ENCODE measurements at regions not wholly inside any gene's neighbourhood (a gene's known extent, or its start where the extent isn't known, plus 50 kb on each side); places are given as distances from the start of the nearest gene placed in this dataset.
"Not testable (repeated sequence)": the region's sequence is repeated elsewhere in the genome, so short reads cannot be mapped to it uniquely, and the experiment has no call there.

DNA sequence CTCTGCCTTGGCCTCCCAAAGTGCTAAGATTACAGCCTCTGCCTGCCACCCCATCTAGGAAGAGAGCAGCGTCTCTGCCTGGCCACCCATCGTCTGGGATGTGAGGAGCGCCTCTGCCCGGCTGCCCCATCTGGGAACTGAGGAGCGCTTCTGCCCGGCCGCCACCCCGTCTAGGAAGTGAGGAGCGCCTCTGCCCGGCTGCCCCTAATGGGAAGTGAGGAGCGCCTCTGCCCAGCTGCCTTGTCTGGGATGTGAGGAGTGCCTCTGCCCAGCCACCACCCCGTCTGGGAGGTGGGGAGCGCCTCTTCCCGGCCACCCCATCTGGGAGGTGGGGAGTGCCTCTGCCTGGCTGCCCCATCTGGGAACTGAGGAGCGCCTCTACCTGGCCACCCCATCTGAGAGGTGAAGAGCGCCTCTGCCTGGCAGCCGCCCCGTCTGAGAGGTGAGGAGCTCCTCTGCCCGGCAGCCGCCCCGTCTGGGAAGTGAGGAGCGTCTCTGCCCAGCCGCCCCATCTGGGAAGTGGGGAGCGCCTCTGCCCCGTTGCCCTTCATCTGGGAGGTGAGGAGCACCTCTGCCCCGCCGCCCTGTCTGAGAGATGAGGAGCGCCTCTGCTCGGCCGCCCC, 481.0 kb upstream of the GNPDA2 start:
- ATAC-seq; DNase-seq (ENCODE audit: missing footprints); intact Hi-C loops (cut with DNase I): not testable (repeated sequence)

DNA sequence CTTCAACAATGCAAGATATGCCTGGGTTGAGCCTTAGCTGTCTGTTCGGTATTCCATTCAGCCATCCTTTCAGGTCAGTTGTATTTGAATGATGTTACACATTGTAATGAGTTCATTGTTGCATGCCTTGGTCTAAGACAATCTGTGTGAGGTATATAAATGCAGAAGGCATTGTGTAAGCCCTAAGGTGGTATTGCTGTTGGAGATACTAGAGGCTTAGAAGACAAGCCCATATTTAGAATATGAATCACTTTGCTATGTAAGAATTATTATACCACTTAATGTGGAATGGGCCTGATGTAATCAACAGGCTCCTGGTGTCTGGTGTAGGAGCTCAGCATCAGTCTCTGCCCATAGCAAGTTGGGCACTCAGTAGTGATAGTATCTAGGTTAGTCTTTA, 473.4 kb upstream of the GNPDA2 start:
- ATAC-seq, result no peak
- intact Hi-C loops (cut with DNase I), result no loop called here

GRCh38 chr4:45188501-45188900, 462.1 kb upstream of the GNPDA2 start:
- intact Hi-C loops (cut with DNase I), result no loop called here
- ATAC-seq, result no peak

More for the DNA sequence above, 473.4 kb upstream of the GNPDA2 start:
- no peak for DNase-seq (ENCODE audit: missing footprints)

GRCh38 chr4:45186249-45186648, 459.9 kb upstream of the GNPDA2 start:
- intact Hi-C loops (cut with DNase I), result no loop called here
- DNase-seq (ENCODE audit: missing footprints) (no peak), ATAC-seq (no peak)

More at GRCh38 chr4:45188501-45188900, 462.1 kb upstream of the GNPDA2 start:
- DNase-seq (ENCODE audit: missing footprints), result no peak

DNA sequence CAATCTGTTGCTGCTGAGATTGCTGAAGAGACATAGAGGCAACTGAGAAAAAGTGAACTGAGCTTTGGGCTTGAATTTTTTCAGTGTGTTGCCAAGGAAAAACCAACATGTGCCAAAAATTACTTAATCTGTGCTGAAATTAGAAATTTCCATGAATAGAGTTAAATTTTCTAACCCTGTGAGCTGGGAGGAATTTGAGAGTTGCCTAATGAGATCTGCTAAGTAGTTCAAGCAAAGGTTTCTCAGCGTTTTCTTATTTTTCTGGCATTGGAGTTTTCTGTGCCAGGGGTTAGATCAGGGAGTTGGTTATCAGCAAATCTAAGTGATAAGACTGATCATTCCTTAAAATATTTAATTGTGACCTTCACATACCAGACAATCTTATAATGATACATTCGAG, 457.5 kb upstream of the GNPDA2 start:
- ATAC-seq (no peak), DNase-seq (ENCODE audit: missing footprints) (no peak)
- intact Hi-C loops (cut with DNase I), result no loop called here

DNA sequence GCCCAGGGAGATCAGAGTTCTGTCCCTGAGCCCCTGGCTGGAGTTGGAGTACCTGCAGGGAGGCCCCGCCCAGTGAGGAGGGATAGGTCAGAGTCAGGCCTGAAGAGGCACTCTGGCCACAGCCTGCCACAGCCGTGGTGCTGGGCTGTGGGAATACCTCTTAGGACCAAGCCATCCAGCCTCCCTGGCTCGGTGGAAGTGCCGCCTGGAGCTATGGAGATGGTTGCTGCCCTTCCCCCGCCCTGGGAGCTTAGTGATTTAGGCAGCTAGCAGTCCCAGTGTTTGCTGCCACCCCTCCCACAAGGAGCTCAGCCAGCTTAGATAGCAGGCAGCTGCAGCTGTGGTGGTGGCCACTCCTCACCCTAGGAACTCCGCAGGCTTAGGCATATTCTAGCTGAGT, 446.3 kb upstream of the GNPDA2 start:
- intact Hi-C loops (cut with DNase I), result no loop called here
- ATAC-seq, result no peak
- DNase-seq (ENCODE audit: missing footprints), result no peak

DNA sequence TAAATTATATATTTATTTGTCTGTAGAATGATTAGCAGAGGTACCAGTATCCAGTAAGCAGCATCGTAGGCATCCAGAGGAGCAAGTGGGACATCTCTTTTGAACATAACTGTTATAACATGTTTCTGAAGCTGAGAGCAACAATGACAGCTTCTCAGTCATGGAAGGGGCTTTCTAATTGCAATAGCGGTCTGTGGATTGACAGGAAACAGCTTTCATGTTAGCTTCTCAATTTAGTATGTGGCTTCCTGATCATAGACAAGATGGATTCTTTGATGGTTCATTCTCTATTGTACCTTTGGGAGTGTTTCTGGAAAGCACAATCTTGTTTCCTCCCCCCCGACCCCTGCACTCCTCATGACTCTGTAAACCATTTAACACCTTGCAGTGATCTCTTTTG, 434.6 kb upstream of the GNPDA2 start:
- intact Hi-C loops (cut with DNase I), result no loop called here
- DNase-seq (ENCODE audit: missing footprints) (no peak), ATAC-seq (no peak)

- ATAC-seq (no peak), DNase-seq (ENCODE audit: missing footprints) (no peak)
- intact Hi-C loops (cut with DNase I), result no loop called here
These were observed 428.9 kb upstream of the GNPDA2 start for GRCh38 chr4:45155081-45155777.

DNA sequence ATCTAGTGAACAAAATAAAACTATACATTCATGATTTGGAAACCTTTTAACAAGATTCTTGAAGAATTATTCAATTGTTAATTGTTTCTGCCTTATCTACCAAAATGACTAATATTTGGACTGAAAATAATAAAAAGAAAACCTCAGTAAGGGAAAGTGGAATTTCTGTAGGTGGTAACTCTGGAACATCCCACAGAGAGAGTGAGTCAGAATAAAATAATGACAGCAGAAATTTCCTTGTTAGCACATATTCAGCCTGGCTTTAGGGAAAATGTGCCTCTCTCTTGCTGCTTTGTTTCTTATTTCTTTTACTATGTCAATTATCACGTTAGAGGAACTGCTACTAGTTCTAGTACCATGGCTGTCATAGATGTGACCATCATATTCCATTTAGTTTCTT, 421.5 kb upstream of the GNPDA2 start:
- DNase-seq (ENCODE audit: missing footprints) (no peak), ATAC-seq (no peak)
- intact Hi-C loops (cut with DNase I), result no loop called here

DNA sequence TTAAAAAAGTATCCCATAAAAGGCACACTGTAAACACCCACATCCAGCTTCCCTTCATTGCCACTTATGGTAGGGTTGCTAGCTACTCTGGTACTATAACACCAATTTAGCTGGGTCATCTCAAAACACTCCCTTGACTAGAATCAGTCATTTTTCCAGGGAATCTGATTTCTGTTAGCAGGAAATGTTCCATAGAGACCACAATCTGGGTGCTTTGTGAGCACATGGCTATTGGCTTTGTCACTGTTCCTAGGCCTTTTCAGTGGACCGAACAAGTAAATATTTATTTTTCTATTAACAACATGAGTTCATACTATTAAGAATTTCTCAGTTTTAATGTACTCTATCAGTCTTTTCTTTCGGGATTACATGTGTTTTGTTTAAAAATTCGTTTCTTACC, 404.7 kb upstream of the GNPDA2 start:
- intact Hi-C loops (cut with DNase I), result no loop called here
- no peak for ATAC-seq
- no peak for DNase-seq (ENCODE audit: missing footprints)

- DNase-seq (ENCODE audit: missing footprints), result no peak
- no peak for ATAC-seq
- intact Hi-C loops (cut with DNase I), result loop anchor here (5.0 to 10.0 kb wide), 2 partner anchors 195 to 358 kb away; no protein-coding TSS in a partner anchor
These were observed 396.1 kb upstream of the GNPDA2 start for GRCh38 chr4:45122406-45122805.

- ATAC-seq, result no peak
- no peak for DNase-seq (ENCODE audit: missing footprints)
- intact Hi-C loops (cut with DNase I), result loop anchor here (5.0 to 10.0 kb wide), 2 partner anchors 194 to 357 kb away; no protein-coding TSS in a partner anchor
These were observed 395.1 kb upstream of the GNPDA2 start for GRCh38 chr4:45121426-45121975.

DNA sequence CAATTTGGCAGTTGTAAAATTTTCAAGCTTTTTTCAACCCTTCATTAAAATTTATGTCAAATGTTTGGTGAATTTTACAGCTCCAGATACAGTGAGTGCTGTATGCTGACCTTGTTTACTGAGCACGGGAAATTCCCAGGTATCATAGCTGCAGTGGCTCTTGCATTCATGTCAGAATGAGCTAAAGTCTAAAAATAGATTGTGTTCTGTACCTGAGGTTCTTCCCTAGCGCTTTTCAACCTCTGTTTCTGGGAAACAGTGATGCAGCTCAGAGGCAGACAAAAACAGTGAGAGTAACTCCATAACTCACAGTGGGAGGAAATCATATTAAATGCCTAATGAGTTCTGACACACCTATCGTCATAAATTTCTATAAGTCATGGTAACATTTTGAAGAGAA, 393.8 kb upstream of the GNPDA2 start:
- intact Hi-C loops (cut with DNase I), result loop anchor here (5.0 to 10.0 kb wide), 2 partner anchors 193 to 355 kb away; no protein-coding TSS in a partner anchor
- ATAC-seq (peak; percentile 91), DNase-seq (ENCODE audit: missing footprints) (no peak)

- no peak for DNase-seq (ENCODE audit: missing footprints)
- ATAC-seq, result no peak
- intact Hi-C loops (cut with DNase I), result no loop called here
These were observed 393.0 kb upstream of the GNPDA2 start for GRCh38 chr4:45119376-45119775.

GRCh38 chr4:45102716-45103115, 376.4 kb upstream of the GNPDA2 start:
- intact Hi-C loops (cut with DNase I), result no loop called here
- ATAC-seq (no peak), DNase-seq (ENCODE audit: missing footprints) (no peak)

GRCh38 chr4:45100956-45101818, 374.8 kb upstream of the GNPDA2 start:
- intact Hi-C loops (cut with DNase I), result no loop called here
- ATAC-seq (no peak), DNase-seq (ENCODE audit: missing footprints) (no peak)

GRCh38 chr4:45099471-45099870, 373.1 kb upstream of the GNPDA2 start:
- no peak for ATAC-seq

DNA sequence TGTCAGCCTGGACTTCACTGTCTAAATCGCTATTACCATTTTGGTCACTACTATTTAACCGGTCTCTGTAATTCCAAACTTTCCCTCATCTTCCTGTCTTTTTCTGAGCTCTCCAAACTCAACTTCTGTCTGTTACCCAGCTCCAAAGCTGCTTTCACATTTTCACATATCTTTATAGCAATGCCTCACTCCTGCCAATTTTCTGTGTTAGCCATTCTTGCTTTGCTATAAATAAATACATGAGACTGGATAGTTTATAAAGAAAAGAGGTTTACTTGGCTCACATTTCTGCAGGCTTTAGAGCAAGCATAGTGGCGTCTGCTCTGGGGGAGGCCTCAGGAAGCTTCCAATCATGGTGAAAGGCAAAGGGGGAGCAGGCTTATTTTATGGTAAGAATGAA, 368.3 kb upstream of the GNPDA2 start:
- peak; percentile 34 for ATAC-seq
- intact Hi-C loops (cut with DNase I), result no loop called here
- DNase-seq (ENCODE audit: missing footprints), result no peak

More at GRCh38 chr4:45099471-45099870, 373.1 kb upstream of the GNPDA2 start:
- DNase-seq (ENCODE audit: missing footprints), result no peak
- intact Hi-C loops (cut with DNase I), result no loop called here

DNA sequence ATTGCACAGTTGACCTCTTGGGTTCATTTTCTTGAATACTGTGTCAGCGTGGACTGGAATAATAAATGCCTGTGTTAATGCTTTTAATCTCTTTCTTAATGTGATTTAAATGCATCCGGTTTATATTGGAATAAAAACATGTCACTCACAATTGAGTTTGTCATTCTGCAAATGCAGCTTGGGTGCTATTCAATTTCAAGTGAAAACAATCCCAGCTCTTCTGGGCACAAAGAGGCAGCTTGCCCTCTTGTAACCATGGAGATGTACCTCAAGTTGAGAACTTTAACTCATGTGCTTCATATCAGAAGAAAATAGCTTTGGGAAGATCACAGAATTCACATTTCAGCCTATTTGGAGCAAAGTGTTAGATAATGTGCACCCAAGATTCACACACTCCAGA, 355.7 kb upstream of the GNPDA2 start:
- DNase-seq (ENCODE audit: missing footprints) (no peak), ATAC-seq (no peak)
- intact Hi-C loops (cut with DNase I), result no loop called here
